Globus pallidus (tissue), 1 donor: ENCODE measurements at regions not wholly inside any gene's neighbourhood (a gene's known extent, or its start where the extent isn't known, plus 50 kb on each side); places are given as distances from the start of the nearest gene placed in this dataset.

Experiments used
- DNase-seq: peaks from one replicate; pipeline ENCODE4 v3.0.0-alpha.2; 2015; ENCODE audit warnings: low spot score

DNA sequence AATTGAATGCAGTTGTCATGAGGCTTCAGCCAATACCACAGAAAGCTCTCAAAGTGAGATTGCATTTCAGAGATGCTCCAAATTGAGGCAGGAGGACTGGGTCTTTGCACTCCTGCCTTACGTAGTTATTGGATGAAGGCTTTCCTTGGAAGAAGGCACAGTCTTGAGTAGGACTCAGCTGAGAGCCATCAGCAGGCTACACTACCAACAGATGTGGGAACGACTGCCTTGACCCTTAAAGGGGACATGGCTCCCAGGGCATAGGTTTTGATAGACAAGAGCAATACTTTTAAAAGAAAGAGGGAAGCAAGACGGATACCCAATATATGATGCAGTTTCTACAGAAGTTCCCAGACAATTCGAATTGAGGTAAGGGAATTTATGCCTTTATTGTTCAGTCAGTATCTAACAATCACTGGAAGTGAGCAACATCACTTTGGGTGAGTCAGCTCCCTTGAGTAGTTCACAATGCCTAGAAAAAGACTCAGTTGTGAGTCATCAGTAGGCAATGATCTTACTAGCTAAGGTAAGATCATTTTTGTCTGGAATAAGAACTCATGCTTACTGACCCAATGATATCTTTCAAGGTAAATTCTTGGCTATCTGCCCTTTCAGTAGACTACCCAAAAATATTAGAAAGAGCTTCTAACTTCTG is 390.8 kb downstream of the GJA1 start:
- no peak for DNase-seq

DNA sequence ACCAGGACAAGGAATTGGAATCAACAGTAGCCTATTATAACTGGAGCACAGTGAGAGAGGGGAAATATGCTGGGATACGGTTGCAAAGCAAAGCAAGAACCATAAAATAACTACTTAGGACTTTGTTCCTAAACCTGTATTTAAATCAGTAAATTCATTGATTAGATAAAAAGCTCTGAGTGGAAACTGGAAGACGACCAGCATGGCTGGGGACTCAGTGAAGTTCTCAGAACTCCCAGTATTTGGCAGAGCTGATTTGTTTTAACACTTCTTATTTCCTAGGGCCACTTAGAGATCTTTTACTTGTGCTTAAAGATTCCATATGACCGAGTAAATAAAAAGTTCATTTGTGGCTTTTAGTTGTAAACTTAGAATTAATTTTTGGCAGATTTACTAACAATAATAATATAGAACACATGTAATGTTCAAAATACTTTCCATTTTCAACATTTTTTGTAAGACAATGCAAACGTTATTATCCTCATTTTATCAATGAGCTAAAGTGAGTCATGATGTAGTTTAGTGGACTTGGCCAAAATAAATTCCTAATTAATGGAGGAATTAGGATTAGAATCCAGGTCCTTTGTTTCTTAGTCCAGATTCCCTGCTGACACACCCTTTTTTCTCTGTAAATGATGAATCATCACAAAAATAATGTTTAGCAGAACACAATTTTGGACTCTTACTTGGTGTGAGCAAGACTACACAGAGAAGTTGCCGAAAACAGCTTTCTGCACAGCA is 392.9 kb downstream of the GJA1 start:
- DNase-seq, result no peak

DNA sequence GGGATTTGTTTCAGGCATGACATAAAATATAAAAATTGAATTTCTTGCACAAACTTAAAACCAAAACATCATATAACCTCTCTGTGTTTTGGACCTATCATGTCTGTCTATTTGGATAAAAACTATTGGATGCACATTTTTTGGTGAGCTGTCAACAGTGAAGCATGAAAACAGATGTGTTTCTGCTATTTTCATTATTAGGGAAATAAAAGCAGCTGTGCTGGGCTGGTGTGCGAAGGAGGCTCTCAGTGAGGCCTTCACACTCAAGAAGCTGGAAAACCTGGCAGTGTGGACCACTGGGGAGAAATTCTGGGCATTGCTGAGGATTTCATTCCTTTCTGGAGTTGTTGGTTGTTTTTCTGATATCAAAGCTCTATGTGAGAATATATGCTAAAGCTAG is 395.3 kb downstream of the GJA1 start:
- DNase-seq, result no peak

DNA sequence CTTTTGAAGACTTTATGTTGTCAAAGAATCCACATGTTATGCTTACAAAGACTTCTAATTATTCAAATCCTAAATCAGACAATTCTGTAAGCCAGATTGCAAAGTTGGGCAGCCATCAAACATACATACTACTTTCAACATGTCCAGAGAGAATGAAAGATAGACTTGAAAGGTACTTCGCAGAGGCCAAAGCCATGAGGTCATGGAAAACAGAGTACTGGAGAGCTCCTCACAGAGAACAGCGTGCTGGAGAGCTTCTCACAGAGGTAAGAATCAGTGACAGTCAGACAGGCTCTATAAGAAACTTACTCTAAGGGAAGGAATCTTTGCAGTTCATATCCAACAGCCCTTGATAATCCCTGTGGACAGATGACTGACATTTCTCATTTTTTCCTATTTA is 400.2 kb downstream of the GJA1 start:
- DNase-seq, result no peak

DNA sequence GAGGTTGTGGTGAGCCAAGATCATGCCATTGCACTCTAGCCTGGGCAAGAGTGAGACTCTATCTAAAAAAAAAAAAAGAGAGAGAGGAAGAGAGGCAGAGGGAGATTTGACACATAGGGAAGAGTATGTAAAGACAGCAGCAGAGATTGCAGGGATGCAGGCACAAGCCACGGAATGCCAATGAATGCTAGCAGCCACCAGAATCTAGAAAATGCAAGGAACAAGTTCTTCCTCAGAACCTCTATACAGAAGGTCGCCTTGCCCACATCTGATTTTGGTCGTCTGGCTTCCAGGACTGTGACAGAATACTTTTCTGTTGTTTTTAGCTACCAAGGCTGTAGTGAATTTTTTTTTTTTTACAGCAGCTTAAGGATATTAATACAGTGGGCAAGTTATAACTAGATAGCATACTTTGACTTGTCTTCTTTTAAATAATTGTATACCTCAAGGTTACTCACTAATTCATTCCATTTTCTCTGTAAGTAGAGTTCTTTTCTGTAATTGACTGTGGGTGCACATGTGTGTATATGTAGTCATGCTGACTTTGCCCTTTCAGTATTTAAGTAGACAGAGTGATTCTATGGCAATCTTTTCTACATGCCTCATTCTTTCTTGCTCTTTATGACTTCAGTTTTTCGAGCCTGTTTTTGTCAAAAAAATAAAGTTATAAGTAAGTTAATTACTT is 402.2 kb downstream of the GJA1 start:
- DNase-seq, result no peak

DNA sequence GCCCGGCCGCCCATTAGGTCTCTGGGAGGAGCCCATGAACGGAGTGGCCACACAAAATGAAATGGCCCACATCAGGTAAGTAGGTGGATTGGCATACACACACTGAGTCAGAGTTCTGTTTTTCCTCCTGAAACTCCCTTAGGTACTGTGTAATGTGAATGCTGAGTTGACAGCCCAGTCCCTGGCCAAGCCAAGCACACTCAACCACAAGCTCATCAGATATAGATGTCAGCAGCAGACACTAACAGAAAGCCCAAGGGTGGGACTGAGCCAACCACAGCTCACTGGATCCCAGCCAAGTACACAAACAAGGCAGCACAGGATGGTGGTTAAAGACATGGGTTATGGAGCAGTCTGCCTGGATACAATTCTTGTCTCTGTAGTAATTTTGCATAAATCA is 403.4 kb downstream of the GJA1 start:
- no peak for DNase-seq

DNA sequence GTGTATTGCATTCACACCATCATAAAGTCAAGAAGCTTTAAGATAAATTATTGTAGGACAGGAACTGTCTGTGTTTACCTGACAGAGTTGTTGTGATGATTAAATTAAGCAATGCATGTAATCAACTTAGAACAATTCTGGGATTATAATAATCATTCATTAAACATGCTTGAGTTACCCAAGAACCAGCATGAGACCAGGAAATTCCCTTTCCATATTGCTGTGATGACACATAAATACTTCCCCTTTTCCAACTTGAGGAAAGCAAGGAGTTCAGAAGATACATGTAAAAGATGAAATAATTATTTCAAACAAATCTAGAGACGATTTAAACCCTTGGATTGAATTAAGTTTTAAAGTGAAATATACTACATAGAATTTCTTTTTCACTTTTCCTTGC is 404.4 kb downstream of the GJA1 start:
- no peak for DNase-seq

DNA sequence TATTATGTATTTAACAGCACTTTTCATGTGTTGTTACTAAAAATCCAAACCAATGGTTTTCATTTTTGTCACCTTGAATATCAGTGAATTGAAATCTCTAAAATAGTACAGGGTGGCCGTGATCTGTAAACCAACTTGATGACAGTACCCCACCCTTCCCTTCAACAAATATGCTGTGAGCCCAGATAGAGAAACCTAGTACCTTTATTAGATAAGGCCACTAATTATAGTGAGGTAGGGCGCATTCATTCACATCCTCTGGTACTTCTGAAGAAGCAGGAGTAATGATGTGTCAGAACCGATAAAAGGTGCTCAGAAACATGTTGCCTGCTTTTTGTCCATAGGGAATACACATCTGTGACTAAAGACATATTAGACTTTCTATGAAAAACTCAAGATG is 409.5 kb downstream of the GJA1 start:
- DNase-seq, result no peak

DNA sequence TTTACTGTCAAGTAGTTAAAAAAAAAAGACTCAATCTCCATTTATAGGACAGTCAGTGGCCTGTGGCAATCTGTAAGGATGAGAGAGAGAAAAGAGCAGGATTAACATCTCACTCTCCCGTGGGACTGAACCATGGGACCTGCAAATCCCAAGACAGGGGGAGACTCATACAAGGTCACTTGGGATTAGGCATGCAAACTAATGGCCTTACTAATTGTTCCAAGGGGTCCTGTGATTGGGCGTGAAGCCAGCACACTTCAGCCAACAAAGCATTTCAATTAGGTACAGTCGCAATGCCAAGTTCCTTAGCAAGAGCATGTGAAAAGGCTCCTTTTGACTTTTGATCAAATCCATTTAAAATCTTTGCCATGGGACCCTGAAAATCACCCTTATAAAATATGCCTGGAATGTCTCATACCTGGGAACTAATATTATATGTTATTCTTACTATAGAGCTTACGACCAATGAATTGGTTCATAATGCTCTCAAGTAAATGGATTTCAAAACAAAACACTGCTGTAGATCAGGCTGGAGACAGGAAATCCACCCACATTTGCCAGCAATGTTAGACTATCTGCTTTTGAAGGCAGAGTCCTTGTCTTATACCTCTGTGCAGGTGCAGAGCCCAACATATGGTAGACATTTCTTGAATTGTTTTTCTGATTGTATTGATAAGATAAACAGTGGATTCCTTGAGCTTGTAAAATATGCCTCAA is 412.5 kb downstream of the GJA1 start:
- DNase-seq, result peak; percentile 48

DNA sequence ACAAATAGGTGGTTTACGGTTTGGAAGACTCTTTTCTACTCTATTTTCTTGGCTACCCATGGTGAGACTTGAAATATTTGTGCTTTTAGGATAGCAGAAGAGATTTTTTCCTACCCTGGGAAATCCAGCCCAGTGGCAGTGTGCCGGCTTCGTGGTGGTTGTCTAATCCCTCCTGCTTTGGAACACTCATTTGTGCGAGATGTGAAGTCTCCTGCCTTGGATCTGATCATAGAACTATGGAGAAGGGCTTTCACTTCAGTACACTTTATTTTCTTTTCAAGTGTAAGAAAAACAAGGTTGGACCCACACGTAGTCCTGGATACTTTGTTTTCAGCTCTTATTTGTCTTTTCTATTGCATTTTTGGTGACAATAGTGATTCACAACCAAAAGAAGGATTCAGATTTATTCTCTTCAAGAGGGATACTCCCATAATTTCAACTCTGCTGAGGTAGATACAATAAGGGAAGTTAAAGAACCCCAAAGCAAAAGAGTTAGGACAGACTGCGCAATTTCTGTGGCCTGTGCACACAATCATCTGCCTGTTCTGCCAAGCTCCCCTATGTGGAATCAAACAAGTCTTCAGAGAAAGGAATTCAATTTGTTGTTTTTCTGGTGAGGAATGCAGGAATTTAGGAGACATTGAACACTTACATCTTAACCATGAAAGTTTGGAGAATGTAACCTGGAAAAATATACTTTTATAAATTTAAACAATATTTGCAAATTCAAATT is 413.2 kb downstream of the GJA1 start:
- peak; percentile 34 for DNase-seq

DNA sequence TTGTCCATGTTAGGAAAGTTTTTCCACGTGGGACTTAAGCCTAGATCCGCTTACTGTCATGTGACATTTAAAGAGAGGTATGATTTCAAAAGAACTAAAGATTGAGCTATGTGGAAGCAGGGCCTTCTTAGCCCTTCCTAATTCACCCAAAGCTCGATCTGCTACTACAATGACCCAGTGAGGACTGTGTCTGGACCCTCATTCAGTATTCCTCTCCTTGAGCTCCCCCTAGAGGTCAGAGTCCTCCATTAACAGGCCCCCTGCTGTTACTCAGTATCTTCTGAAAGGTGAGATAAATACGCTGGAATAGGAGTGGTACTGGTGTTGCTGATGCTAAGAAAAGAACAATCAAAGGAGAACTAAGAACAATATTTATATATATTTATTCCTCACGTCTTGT is 414.0 kb downstream of the GJA1 start:
- DNase-seq, result peak; percentile 47

DNA sequence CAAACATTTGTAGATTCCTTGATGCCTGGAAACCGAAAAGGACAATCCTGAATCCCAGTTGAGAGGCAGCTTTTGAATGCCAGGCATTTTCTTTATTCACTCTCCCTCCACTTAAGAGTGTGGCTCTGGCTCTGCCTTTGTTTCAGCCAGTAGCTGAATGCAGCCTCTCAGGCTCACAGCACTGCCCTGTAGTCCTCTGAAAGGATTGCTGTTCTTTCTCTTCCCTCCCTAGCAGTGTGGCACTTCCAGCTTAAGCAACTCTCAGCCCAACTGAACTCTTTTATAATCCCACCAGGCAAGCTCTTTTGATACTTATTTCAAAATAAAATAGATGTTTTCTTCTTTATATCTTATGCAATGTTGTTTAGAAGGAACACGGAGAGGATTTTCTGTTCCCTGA is 415.6 kb downstream of the GJA1 start:
- peak; percentile 52 for DNase-seq

DNA sequence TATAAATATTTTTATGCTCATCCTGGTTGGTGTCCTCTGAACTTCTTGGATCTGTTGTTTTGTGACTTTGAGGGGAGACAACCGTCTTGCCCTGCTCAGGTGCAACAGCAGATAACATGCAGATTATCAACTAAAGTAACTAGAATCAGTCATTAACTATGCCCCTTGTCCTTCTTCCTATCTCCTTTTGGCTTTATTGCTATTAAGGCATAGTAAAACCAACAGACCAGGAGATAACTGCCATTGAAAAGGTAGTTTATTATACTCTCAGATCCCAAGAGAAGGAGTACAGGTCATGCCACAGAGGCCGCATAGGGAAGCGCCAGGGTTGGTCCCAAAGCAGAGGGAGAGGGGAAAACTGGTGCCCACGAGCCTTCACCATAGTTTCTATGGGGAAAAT is 418.2 kb downstream of the GJA1 start:
- DNase-seq, result no peak

DNA sequence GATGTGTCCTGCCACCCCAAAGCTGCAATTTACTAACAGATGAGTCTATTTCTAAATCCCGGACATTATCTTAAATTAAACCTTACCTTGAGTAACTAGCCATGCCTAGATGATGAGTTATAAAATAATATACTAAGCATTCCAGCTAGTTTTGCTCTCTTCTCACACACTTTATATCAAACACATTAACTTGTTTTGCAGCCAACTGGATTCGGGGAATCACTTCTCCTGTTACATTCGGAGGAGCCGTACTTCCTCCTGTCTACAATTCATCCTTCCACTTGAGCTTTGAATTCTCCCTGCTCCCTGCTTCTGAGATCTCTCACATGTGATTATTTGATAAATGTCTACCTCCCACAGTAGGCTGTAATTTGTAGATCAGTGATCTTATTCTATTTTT is 420.1 kb downstream of the GJA1 start:
- no peak for DNase-seq

DNA sequence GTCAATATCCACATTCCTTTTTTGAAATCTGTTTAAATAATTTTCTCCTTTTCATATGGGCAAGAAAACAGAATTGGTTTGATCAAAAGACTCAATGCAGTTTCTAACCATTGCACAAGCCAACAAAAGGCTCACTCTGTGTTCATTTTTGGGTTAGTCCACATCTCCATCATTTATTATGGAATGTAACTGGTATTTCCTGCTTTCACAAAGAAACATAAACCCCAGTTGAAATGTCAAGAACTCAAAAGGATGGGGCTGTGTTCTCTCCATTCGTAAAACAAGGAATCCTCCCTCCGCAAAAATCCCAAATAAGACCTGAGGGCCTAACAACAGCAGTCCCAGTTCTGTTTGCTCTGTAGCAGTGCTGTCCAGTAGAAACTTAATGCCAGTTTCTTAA is 420.9 kb downstream of the GJA1 start:
- no peak for DNase-seq

DNA sequence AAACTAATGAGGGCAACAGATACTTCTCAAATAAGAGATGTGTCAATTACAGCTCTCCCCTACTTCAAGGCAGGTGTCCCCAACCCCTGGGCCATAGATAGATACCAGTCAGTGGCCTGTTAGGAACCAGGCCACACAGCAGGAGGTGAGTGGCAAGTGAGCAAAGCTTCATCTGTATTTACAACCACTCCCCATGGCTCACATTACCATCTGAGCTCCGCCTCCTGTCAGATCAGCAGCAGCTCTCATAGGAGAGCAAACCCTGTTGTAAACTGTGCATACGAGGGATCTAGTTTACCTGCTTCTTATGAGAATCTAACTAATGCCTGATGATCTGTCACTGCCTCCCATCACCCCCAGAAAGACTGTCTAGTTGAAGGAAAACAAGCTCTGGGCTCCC is 422.1 kb downstream of the GJA1 start:
- no peak for DNase-seq

DNA sequence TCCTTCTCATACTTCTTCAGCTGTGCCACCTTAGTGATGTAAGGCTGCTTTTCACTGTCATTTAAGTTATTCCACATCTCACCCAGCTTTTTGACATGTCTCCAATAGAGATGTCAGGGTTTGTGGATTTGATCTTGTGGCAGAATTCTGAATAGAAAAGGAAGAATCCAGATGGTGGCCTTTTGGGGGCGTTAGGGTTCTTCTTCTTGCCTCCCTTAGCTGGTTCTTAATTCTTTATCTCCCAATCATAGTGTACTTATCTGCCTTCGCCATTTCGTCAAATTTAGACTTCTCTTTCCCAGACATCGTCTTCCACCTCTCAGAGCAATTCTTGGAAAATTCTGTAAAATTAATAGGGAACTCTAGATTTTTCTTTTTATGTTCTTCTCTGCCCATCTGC is 422.9 kb downstream of the GJA1 start:
- DNase-seq, result no peak

DNA sequence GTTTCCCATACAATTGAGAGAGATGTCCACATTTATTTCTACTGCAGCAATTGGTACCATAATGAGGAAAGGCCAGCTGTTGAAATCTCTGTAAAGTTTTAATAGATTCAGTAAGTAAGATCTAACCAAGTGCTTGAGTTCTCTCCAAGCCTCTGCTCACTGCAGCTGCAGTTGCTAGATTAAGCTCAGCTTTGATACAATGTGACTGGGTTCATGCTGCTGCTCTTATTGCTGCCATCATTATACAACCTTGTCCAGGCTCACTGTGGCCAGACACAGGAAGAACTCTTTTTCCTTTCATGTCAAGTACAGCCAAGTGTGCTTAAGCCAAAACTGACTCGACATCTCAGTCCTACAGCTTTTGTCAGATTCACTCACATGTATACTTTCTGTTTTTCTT is 423.5 kb downstream of the GJA1 start:
- no peak for DNase-seq

DNA sequence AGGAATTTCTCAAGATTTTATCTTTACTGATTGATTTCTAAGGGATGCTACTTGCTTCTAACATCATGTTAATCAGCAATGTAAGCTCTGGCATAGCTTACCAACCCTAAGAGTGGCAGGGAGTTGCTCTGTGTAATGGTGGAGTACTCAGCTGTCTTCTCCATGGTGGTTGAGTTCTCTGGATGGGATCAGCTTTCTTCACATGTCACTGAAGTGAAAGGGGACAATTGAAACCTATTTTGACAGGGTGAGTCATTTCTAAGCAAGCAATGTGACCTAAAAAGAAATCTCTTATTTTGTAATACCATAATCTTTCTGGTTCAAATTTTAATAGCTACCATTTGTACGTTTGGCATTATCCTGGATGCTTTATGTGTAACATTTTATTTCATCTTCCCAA is 430.4 kb downstream of the GJA1 start:
- DNase-seq, result no peak

DNA sequence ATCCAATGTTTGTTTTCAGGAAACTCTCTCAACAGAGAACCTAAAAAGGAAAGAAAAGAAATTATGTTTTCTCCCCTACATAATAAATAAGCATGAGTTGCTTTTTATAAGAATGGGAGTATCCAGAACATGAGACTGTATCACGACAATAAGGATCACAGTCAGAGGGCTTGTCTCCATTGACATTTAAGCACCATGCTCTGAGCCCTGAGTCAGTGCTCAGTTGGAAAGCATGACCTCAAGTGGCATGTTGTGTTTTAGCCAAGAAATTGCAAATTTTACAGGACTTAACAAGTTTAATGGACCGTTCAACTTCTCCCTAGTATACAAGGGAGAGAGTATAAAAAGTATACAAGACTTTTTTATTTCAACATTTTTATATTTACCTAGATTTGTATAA is 431.6 kb downstream of the GJA1 start:
- DNase-seq, result no peak

DNA sequence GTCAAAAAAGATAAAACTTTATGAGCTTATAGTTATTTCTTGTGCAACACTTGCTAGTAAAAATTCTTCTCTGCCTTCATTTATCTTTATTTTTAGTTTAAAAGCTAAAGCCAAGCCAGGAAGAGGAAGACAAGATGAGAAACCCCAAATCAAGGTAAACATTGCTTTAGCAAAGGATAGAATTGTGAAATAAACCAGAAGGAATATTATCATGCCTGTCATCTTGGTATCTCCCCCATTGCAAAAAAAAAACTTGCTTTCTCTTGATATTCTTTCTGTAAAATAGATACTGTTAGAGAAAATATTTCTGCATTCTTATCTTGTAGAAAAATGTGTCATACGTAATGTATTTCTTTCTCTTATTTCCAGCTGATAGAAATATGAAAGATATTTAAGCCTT is 432.8 kb downstream of the GJA1 start:
- no peak for DNase-seq

DNA sequence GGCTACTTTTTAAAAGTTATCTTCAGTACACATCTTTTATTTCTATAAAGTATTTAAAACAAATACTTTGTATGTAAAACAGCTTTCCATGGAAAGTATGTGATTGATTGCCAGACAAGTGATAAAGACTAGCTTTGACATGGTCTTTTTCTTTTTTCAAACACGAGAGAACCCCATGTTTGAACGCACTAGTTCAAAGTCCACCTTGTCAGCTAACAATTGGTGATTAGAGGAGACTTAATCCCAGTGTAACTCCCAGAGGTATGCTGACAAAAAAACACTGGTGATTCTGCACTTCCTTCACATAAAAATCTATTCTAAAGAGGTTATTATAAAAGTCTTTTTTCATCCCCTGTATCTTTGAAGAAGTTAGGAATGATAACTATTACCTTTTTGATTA is 438.1 kb downstream of the GJA1 start:
- DNase-seq, result no peak
